CD4-positive, alpha-beta T cell (primary cell): ENCODE measurements at regions not wholly inside any gene's neighbourhood (a gene's known extent, or its start where the extent isn't known, plus 50 kb on each side); places are given as distances from the start of the nearest gene placed in this dataset.
A peak's percentile ranks its signal among the peaks of the same experiment; 100 is the strongest.

Source experiments
- ATAC-seq: fragments of 200-7000 bp; cut with Tn5 transposase; one replicate; pipeline ENCODE4 v1.10.0; 2022; ENCODE audit warnings: mild to moderate bottlenecking; ENCODE audit not compliant: poor library complexity
- CTCF ChIA-PET: fragments of 350-600 bp; sonication (Branson Sonifier 250); formaldehyde crosslinking; loops from one replicate; lab custom pipeline; 2021; ENCODE audit warnings: antibody characterized with exemption, inconsistent platforms; lab: Charles Lee
- POLR2A ChIA-PET: fragments of 350-600 bp; sonication (Branson Sonifier 250); formaldehyde crosslinking; loops from one replicate; lab custom pipeline; 2021; ENCODE audit warnings: antibody characterized with exemption, inconsistent platforms; lab: Charles Lee
- DNase-seq, 14 experiments: peaks; one replicate each; pipeline ENCODE4 v3.0.0-alpha.2; 2013 to 2020; ENCODE audit warnings: mixed read lengths in 2 of 14
- H3K27ac ChIP-seq, 2 donors: one replicate each; pipeline versions ENCODE4 v1.5.1 to v1.7.0; 2013; ENCODE audit warnings: low read length in 2 of 2, low read depth in 1 of 2, mild to moderate bottlenecking in 1 of 2
- H3K27me3 ChIP-seq, 2 experiments: 1 replicate in 1 of 2; 2 replicates in 1 of 2; pipeline versions ENCODE4 v1.6.1 to v1.7.0; 2013; ENCODE audit warnings: low read length in 2 of 2, control low read depth in 1 of 2, mild to moderate bottlenecking in 1 of 2, moderate library complexity in 1 of 2; ENCODE audit not compliant: insufficient read depth in 2 of 2, control insufficient read depth in 1 of 2
- H3K36me3 ChIP-seq: one replicate; pipeline ENCODE4 v1.6.1; 2013; ENCODE audit warnings: low read length, control low read depth; ENCODE audit not compliant: insufficient read depth
- H3K4me1 ChIP-seq: one replicate; pipeline ENCODE4 v1.6.1; 2013; ENCODE audit warnings: low read length, control low read depth; ENCODE audit not compliant: insufficient read depth
- H3K4me3 ChIP-seq: one replicate; pipeline ENCODE4 v1.5.1; 2013; ENCODE audit warnings: mild to moderate bottlenecking, low read length, moderate library complexity
- H3K9me3 ChIP-seq, 2 experiments: 1 replicate in 1 of 2; 2 replicates in 1 of 2; pipeline versions ENCODE4 v1.6.1 to v1.7.0; 2013; ENCODE audit warnings: low read length in 2 of 2, mild to moderate bottlenecking in 2 of 2, control low read depth in 1 of 2, moderate library complexity in 1 of 2; ENCODE audit not compliant: control insufficient read depth in 1 of 2, insufficient read depth in 1 of 2
- H3K27ac Mint-ChIP-seq: one replicate; pipeline ENCODE4 v1.8.0; 2020; ENCODE audit warnings: mixed read lengths
- H3K27me3 Mint-ChIP-seq: one replicate; pipeline ENCODE4 v1.8.0; 2021; ENCODE audit warnings: mixed read lengths
- H3K36me3 Mint-ChIP-seq: one replicate; pipeline ENCODE4 v1.8.0; 2021; ENCODE audit warnings: low read depth, mixed read lengths
- H3K4me1 Mint-ChIP-seq: one replicate; pipeline ENCODE4 v1.8.0; 2021; ENCODE audit warnings: low read depth, mixed read lengths
- H3K4me3 Mint-ChIP-seq: one replicate; pipeline ENCODE4 v1.8.0; 2020; ENCODE audit warnings: mild to moderate bottlenecking, mixed read lengths
- H3K9me3 Mint-ChIP-seq: one replicate; pipeline ENCODE4 v1.8.0; 2020; ENCODE audit warnings: mixed read lengths
- CTCF ChIP-seq: fragments of 200-600 bp; IDR thresholded peaks from one replicate; pipeline ENCODE4 v1.8.0; 2022; ENCODE audit warnings: antibody characterized with exemption, mild to moderate bottlenecking
- intact Hi-C, 2 experiments: fragments of 100-400 bp; cut with DNase I in 1 of 2; cut with micrococcal nuclease in 1 of 2; formaldehyde crosslinking; loops; one replicate each; pipeline versions ENCODE4 v1.15.1 to v1.9.0; 2023 to 2025; cut with DNase I, micrococcal nuclease

- no peak for TF ChIP-seq CTCF
- H3K27me3 ChIP-seq, result peaks cover 0 to 6% of the 10 kb centered on the region in 2 experiments
- Mint-ChIP-seq H3K4me3 (no peak overlapping the region), H3K4me1 (no peaks in the 10 kb centered on the region), H3K27ac (no peak overlapping the region), H3K9me3 (no peaks in the 10 kb centered on the region), H3K36me3 (no peaks in the 10 kb centered on the region), H3K27me3 (peaks cover 4% of the 10 kb centered on the region)
- H3K9me3 ChIP-seq, result no peaks in the 10 kb centered on the region
- intact Hi-C loops, result loop anchor here in 1 of 2 experiments (5.0 kb wide), 1 partner anchor 138 kb away; no protein-coding TSS in a partner anchor
- no peak overlapping the region for H3K27ac ChIP-seq
- H3K4me3 ChIP-seq, result no peak overlapping the region
- no peaks in the 10 kb centered on the region for H3K36me3 ChIP-seq
- ChIA-PET POLR2A (no interaction called here), CTCF (no interaction called here)
- ATAC-seq (no peak), DNase-seq (no peak)
- H3K4me1 ChIP-seq, result peaks cover 2% of the 10 kb centered on the region
Measured at GRCh38 chr2:88875736-88876135, 184.3 kb downstream of the RPIA start.

- no peaks in the 10 kb centered on the region for H3K36me3 Mint-ChIP-seq
- no peak overlapping the region for H3K27ac ChIP-seq
- ChIA-PET POLR2A (interaction anchor here (0.7 kb wide), 1 partner anchor 140 kb away, joined by 3 read pairs; no protein-coding TSS in a partner anchor), CTCF (interaction anchor here (0.6 to 1.4 kb wide), 13 partner anchors 9 to 189 kb away, joined by 3 to 5 read pairs (median 3); partner anchors contain the start of gene RPIA)
- H3K4me3 ChIP-seq, result no peak overlapping the region
- ATAC-seq (peak; percentile 64), DNase-seq (peak in 6 of 14 experiments; percentile 4 to 71 (median 41))
- no peaks in the 10 kb centered on the region for H3K4me1 Mint-ChIP-seq
- H3K4me3 Mint-ChIP-seq, result no peak overlapping the region
- intact Hi-C loops, result loop anchor here in 1 of 2 experiments (1.0 to 5.0 kb wide), 2 partner anchors 39 to 138 kb away; no protein-coding TSS in a partner anchor
- peak; percentile 89 for TF ChIP-seq CTCF
- peaks cover 2% of the 10 kb centered on the region for H3K4me1 ChIP-seq
- no peaks in the 10 kb centered on the region for H3K9me3 ChIP-seq
- H3K36me3 ChIP-seq, result no peaks in the 10 kb centered on the region
- no peak overlapping the region for H3K27ac Mint-ChIP-seq
- no peaks in the 10 kb centered on the region for H3K9me3 Mint-ChIP-seq
- H3K27me3 ChIP-seq, result no peaks in the 10 kb centered on the region
- peaks cover 9% of the 10 kb centered on the region for H3K27me3 Mint-ChIP-seq
Measured at GRCh38 chr2:88880441-88880953, 189.0 kb downstream of the RPIA start.

- Histone ChIP-seq H3K4me3 (no peak overlapping the region), H3K4me1 (peaks cover 2% of the 10 kb centered on the region), H3K36me3 (no peaks in the 10 kb centered on the region), H3K27me3 (peaks cover 0 to 3% of the 10 kb centered on the region in 2 experiments), H3K27ac (no peak overlapping the region), H3K9me3 (no peaks in the 10 kb centered on the region)
- H3K27ac Mint-ChIP-seq, result no peak overlapping the region
- intact Hi-C loops, result no loop called here
- no peaks in the 10 kb centered on the region for H3K9me3 Mint-ChIP-seq
- H3K4me1 Mint-ChIP-seq, result no peaks in the 10 kb centered on the region
- no peak for DNase-seq
- H3K36me3 Mint-ChIP-seq, result no peaks in the 10 kb centered on the region
- no peak for TF ChIP-seq CTCF
- H3K27me3 Mint-ChIP-seq, result peaks cover 12% of the 10 kb centered on the region
- no peak overlapping the region for H3K4me3 Mint-ChIP-seq
- CTCF ChIA-PET, result no interaction called here
- ATAC-seq, result no peak
- POLR2A ChIA-PET, result no interaction called here
Measured at GRCh38 chr2:88885275-88885674, 193.8 kb downstream of the RPIA start.
